Superior temporal gyrus (tissue), 1 donor: ENCODE measurements at regions not wholly inside any gene's neighbourhood (a gene's known extent, or its start where the extent isn't known, plus 50 kb on each side); places are given as distances from the start of the nearest gene placed in this dataset.

Experiments used
- DNase-seq: peaks from one replicate; pipeline ENCODE4 v3.0.0-alpha.2; 2016; ENCODE audit errors: extremely low spot score

DNA sequence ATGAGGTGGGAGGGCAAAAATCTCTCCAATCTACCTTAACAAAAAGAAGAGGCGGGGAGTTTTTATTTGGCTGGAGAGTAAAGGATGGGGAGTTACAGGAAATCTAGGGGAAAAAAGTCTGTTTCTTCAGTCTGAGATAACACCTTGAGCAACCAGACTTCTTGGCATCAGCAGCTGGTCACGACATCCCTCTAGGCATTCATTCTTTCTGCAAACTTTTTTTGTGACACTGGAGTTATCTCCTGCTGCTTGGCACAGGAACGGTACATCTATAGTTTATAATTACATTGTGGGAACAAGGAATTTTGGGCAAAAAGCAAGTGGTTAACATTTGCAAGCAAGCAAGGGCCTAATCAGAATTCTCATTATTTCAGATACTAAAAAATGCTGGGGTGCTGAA lies 50.6 kb upstream of the IFNGR1 start:
- DNase-seq: no peak

DNA sequence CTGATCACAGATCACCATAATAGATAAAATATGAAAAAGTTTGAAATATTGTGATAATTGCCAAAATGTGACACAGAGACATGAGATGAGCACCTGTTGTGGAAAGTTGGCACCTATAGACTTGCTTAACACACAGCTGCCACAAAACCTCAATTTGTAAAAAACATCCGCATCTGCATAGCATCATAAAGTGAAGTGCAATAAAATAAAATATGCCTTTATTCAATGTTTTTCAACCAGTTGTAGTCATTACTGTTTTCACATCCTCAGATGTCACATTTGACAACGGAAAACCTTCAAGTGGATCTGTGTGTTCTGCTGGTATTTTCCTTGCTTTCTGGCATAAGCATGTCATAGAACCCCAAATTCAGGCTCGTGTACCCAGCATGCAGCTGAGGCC lies 50.2 kb upstream of the IFNGR1 start:
- DNase-seq: no peak
